Loucy (cell line): ENCODE measurements at regions not wholly inside any gene's neighbourhood (a gene's known extent, or its start where the extent isn't known, plus 50 kb on each side); places are given as distances from the start of the nearest gene placed in this dataset.

Experiments
- H2AFZ ChIP-seq: fragments of 200-600 bp; sonication (generic); 2 replicates; pipeline ENCODE4 v1.6.0; 2016; ENCODE audit warnings: antibody characterized with exemption, mild to moderate bottlenecking, low read length, moderate library complexity
- H3F3A ChIP-seq: fragments of 200-600 bp; 2 replicates; pipeline ENCODE4 v1.6.0; 2016; ENCODE audit warnings: antibody characterized with exemption, low read depth, mild to moderate bottlenecking
- H3K27me3 ChIP-seq: fragments of 200-600 bp; sonication (generic); 2 replicates; pipeline ENCODE4 v1.6.1; 2014; ENCODE audit warnings: low read length, mild to moderate bottlenecking; ENCODE audit not compliant: insufficient read depth, poor library complexity, severe bottlenecking
- H3K36me3 ChIP-seq: fragments of 200-600 bp; sonication (generic); 2 replicates; pipeline ENCODE4 v1.6.1; 2016; ENCODE audit warnings: low read length; ENCODE audit not compliant: insufficient read depth
- H3K4me1 ChIP-seq: fragments of 200-600 bp; sonication (generic); 2 replicates; pipeline ENCODE4 v1.5.1; 2014; ENCODE audit warnings: low read length, mild to moderate bottlenecking; ENCODE audit not compliant: insufficient read depth, poor library complexity, severe bottlenecking
- H3K4me2 ChIP-seq: fragments of 200-600 bp; sonication (generic); 2 replicates; pipeline ENCODE4 v1.6.0; 2014; ENCODE audit warnings: antibody characterized with exemption, low read length, low read depth, mild to moderate bottlenecking; ENCODE audit not compliant: poor library complexity, severe bottlenecking
- H3K4me3 ChIP-seq: fragments of 200-600 bp; sonication (generic); 2 replicates; pipeline ENCODE4 v1.5.1; 2014; ENCODE audit warnings: low read length, mild to moderate bottlenecking, mixed read lengths; ENCODE audit not compliant: poor library complexity, severe bottlenecking
- H3K79me2 ChIP-seq: fragments of 200-600 bp; sonication (generic); 2 replicates; pipeline ENCODE4 v1.6.1; 2014; ENCODE audit warnings: low read length; ENCODE audit not compliant: insufficient read depth
- H3K9ac ChIP-seq: fragments of 200-600 bp; sonication (generic); 2 replicates; pipeline ENCODE4 v1.6.0; 2014; ENCODE audit warnings: mild to moderate bottlenecking, low read depth, low read length, moderate library complexity; ENCODE audit not compliant: poor library complexity, severe bottlenecking
- H3K9me2 ChIP-seq: fragments of 200-600 bp; sonication (generic); replicated peaks from 2 replicates; pipeline ENCODE4 v1.6.1; 2016; ENCODE audit warnings: low read depth, low read length, mixed read lengths
- H3K9me3 ChIP-seq: fragments of 200-600 bp; sonication (generic); 2 replicates; pipeline ENCODE4 v1.6.1; 2014; ENCODE audit warnings: mild to moderate bottlenecking, antibody characterized with exemption, low read length, low read depth; ENCODE audit not compliant: insufficient read depth
- H4K20me1 ChIP-seq: fragments of 200-600 bp; sonication (generic); 2 replicates; pipeline ENCODE4 v1.6.0; 2014; ENCODE audit warnings: antibody characterized with exemption, low read length, mild to moderate bottlenecking; ENCODE audit not compliant: insufficient read depth, poor library complexity, severe bottlenecking
- CTCF ChIP-seq: fragments of 200-600 bp; sonication (generic); conservative IDR thresholded peaks from 2 replicates; pipeline ENCODE4 v1.5.1; 2014; ENCODE audit warnings: mild to moderate bottlenecking, antibody characterized with exemption, low read length
- EZH2phosphoT487 ChIP-seq: fragments of 200-600 bp; IDR thresholded peaks from 2 replicates; pipeline ENCODE4 v1.6.1; 2018; ENCODE audit warnings: antibody characterized with exemption, mild to moderate bottlenecking, moderate library complexity, borderline replicate concordance

DNA sequence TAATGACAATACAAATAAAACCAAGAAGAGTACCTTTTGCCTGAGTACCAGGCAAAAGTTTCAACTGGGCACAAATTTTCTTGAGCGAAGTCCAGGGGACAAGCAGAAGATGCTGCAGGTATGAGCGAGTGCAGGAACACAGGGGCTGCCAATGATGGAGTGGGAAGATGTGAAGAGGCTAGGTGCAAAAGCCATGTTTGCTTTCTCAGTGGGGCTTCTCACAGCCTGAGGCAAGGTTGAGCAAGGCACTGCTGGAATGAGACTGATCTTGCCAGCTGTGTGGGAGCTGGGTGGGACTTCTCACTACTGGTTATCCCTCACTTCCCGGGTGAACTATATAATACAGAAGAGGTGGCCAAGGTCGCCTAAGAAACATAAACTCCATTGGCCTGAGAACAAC lies 1200.7 kb downstream of the SLITRK1 start:
- Histone ChIP-seq H3K9me3 (no peaks in the 10 kb centered on the region), H3K79me2 (no peaks in the 10 kb centered on the region), H3K36me3 (no peaks in the 10 kb centered on the region), H4K20me1 (no peaks in the 10 kb centered on the region), H3K9me2 (no peaks in the 10 kb centered on the region), H3K4me1 (no peaks in the 10 kb centered on the region), H2AFZ (no peak overlapping the region), H3F3A (no peaks in the 10 kb centered on the region), H3K9ac (no peak overlapping the region), H3K27me3 (no peaks in the 10 kb centered on the region), H3K4me3 (no peak overlapping the region), H3K4me2 (no peak overlapping the region)
- TF ChIP-seq EZH2phosphoT487 (no peak), CTCF (no peak)

- H3K4me1 ChIP-seq: no peaks in the 10 kb centered on the region
- H3K9me3 ChIP-seq: no peaks in the 10 kb centered on the region
- TF ChIP-seq CTCF (no peak), EZH2phosphoT487 (no peak)
These were observed 1204.2 kb downstream of the SLITRK1 start for GRCh38 chr13:82678052-82678451.

GRCh38 chr13:82675024-82675423 lies 1207.2 kb downstream of the SLITRK1 start:
- Histone ChIP-seq H3K9ac (no peak overlapping the region), H2AFZ (no peak overlapping the region), H4K20me1 (no peaks in the 10 kb centered on the region), H3K36me3 (no peaks in the 10 kb centered on the region), H3K4me2 (no peak overlapping the region), H3F3A (no peaks in the 10 kb centered on the region), H3K4me3 (no peak overlapping the region), H3K79me2 (no peaks in the 10 kb centered on the region), H3K4me1 (no peaks in the 10 kb centered on the region), H3K9me3 (no peaks in the 10 kb centered on the region), H3K9me2 (no peaks in the 10 kb centered on the region), H3K27me3 (no peaks in the 10 kb centered on the region)
- TF ChIP-seq CTCF (no peak), EZH2phosphoT487 (no peak)

More at GRCh38 chr13:82678052-82678451, 1204.2 kb downstream of the SLITRK1 start:
- H3K9ac ChIP-seq: no peak overlapping the region
- no peak overlapping the region for H3K4me2 ChIP-seq
- H3K79me2 ChIP-seq: no peaks in the 10 kb centered on the region
- no peaks in the 10 kb centered on the region for H3K9me2 ChIP-seq
- H3K27me3 ChIP-seq: no peaks in the 10 kb centered on the region
- no peak overlapping the region for H3K4me3 ChIP-seq
- H2AFZ ChIP-seq: no peak overlapping the region
- H3K36me3 ChIP-seq: no peaks in the 10 kb centered on the region
- no peaks in the 10 kb centered on the region for H3F3A ChIP-seq
- no peaks in the 10 kb centered on the region for H4K20me1 ChIP-seq
